ENCODE measurements at regions not wholly inside any gene's neighbourhood (a gene's known extent, or its start where the extent isn't known, plus 50 kb on each side); places are given as distances from the start of the nearest gene placed in this dataset.

DNA sequence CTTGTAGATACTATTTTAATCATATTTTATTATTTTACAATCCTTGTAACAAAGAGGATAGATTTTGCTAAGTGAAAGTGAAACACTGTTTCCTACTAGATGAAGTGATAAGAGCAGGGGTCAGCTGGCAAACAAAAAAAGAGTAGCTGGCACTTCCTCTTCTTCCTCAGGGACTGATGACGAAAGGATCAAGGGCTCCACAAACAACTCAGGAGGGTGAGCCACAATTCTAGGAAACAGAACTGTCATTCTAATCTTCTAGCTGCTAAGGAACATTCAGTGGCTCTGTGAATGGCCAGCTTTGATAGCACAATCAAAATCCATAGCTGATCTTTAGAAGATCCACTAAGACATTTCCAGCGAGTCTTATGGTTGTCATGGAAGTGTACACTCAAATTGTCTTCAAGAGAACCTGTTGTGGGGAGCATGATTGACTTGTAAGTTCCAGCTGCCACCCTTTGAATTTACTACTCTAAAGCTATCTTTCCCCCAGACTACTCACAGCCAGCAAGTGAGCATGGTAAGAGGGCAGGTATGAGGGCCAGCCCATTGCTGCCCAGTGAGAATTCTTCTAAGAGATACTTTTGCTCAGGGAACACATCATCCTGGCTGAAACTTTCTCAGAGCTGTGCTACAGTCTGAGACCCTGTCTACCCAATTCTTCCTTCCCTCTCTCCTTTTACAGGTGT lies 275.7 kb upstream of the RASGEF1B start:
- peaks cover 7% of the 10 kb centered on the region for H3K4me1 ChIP-seq
- no peaks in the 10 kb centered on the region for H3K36me3 ChIP-seq (ENCODE audit: control insufficient read depth, insufficient read depth, low read length)
- no TSS peak for BruUV-seq (replicated peaks)
- peaks cover 22% of the 10 kb centered on the region for H3K4me1 Mint-ChIP-seq (ENCODE audit: low read depth, unreplicated experiment)
- no peaks in the 10 kb centered on the region for H3K36me3 Mint-ChIP-seq (ENCODE audit: insufficient read depth, unreplicated experiment)
- no peak for DNase-seq
- H3K27me3 ChIP-seq (replicated peaks; ENCODE audit: control insufficient read depth, insufficient read depth, low read length), result no peaks in the 10 kb centered on the region
- no peaks in the 10 kb centered on the region for H3K27me3 Mint-ChIP-seq (ENCODE audit: insufficient read depth, unreplicated experiment)
- intact Hi-C loops (cut with micrococcal nuclease; ENCODE audit: unreplicated experiment), result loop anchor here (2.0 kb wide), 1 partner anchor 13 kb away; no protein-coding TSS in a partner anchor
- no peak overlapping the region for H3K27ac Mint-ChIP-seq (ENCODE audit: unreplicated experiment)
- H3K9me3 ChIP-seq, result no peaks in the 10 kb centered on the region
- H3K4me3 Mint-ChIP-seq (ENCODE audit: unreplicated experiment), result no peak overlapping the region
- H3K4me3 ChIP-seq (ENCODE audit: low read depth, low read length), result no peak overlapping the region
- H3K9me3 Mint-ChIP-seq (ENCODE audit: unreplicated experiment), result no peaks in the 10 kb centered on the region
- ChIA-PET CTCF (no interaction called here), POLR2A (no interaction called here)
- TF ChIP-seq, protein P1, sequence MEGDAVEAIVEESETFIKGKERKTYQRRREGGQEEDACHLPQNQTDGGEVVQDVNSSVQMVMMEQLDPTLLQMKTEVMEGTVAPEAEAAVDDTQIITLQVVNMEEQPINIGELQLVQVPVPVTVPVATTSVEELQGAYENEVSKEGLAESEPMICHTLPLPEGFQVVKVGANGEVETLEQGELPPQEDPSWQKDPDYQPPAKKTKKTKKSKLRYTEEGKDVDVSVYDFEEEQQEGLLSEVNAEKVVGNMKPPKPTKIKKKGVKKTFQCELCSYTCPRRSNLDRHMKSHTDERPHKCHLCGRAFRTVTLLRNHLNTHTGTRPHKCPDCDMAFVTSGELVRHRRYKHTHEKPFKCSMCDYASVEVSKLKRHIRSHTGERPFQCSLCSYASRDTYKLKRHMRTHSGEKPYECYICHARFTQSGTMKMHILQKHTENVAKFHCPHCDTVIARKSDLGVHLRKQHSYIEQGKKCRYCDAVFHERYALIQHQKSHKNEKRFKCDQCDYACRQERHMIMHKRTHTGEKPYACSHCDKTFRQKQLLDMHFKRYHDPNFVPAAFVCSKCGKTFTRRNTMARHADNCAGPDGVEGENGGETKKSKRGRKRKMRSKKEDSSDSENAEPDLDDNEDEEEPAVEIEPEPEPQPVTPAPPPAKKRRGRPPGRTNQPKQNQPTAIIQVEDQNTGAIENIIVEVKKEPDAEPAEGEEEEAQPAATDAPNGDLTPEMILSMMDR (IDR thresholded peaks at IDR 0.05; ENCODE audit: insufficient read depth in 1 of 2, low read depth in 1 of 2, low read length in 1 of 2, severe bottlenecking in 1 of 2, unreplicated experiment in 1 of 2), result no peak

DNA sequence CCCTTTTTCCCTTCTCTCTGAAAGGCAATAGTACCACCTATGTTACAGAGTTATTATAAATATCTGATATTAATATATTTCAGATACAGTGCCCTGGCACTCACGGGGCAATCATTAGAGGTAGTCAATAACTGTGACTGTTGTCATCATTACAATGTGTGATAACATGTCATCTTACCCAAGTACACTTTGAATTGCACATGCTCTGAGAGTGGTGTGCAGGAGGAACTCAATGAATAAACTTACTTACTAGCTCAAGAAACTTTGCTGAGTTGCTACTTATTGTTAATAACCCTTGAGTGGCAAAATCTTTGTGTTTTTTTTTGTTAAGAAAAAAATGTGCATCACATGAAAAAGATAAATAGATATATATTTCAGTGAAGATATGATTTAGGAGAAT lies 275.1 kb upstream of the RASGEF1B start:
- Mint-ChIP-seq H3K36me3 (ENCODE audit: insufficient read depth, unreplicated experiment) (no peaks in the 10 kb centered on the region), H3K27me3 (ENCODE audit: insufficient read depth, unreplicated experiment) (no peaks in the 10 kb centered on the region), H3K27ac (ENCODE audit: unreplicated experiment) (no peak overlapping the region), H3K4me1 (ENCODE audit: low read depth, unreplicated experiment) (peaks cover 22% of the 10 kb centered on the region), H3K4me3 (ENCODE audit: unreplicated experiment) (no peak overlapping the region), H3K9me3 (ENCODE audit: unreplicated experiment) (no peaks in the 10 kb centered on the region)
- Histone ChIP-seq H3K27me3 (replicated peaks; ENCODE audit: control insufficient read depth, insufficient read depth, low read length) (no peaks in the 10 kb centered on the region), H3K9me3 (no peaks in the 10 kb centered on the region), H3K4me3 (ENCODE audit: low read depth, low read length) (no peak overlapping the region), H3K36me3 (ENCODE audit: control insufficient read depth, insufficient read depth, low read length) (no peaks in the 10 kb centered on the region), H3K4me1 (peaks cover 7% of the 10 kb centered on the region)
- no peak for DNase-seq
- POLR2A ChIA-PET, result no interaction called here
- BruUV-seq (replicated peaks), result no TSS peak
- CTCF ChIA-PET, result no interaction called here
- intact Hi-C loops (cut with micrococcal nuclease; ENCODE audit: unreplicated experiment), result loop anchor here (2.0 kb wide), 1 partner anchor 14 kb away; no protein-coding TSS in a partner anchor
- TF ChIP-seq, protein P1 (IDR thresholded peaks at IDR 0.05; ENCODE audit: insufficient read depth in 1 of 2, low read depth in 1 of 2, low read length in 1 of 2, severe bottlenecking in 1 of 2, unreplicated experiment in 1 of 2), result no peak

DNA sequence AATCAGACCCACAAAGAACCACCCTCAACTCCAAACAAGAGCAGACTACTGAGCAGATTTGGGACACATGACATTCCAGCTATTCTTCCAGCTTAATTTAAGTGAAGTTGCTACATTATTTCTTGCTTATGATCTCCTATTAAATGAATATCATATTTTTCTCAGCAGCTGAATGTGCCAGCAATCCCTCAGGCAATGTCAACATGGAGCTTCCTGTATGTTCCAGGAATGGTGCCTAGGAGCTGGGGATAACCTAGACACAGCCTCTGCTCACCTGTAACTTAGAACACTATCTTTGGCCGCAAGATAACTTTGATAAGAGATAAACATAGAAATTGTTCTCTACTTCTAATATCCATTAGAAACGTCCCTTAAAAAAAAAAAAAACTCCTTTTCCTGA lies 274.4 kb upstream of the RASGEF1B start:
- H3K4me1 ChIP-seq, result peaks cover 7% of the 10 kb centered on the region
- Mint-ChIP-seq H3K36me3 (ENCODE audit: insufficient read depth, unreplicated experiment) (no peaks in the 10 kb centered on the region), H3K27me3 (ENCODE audit: insufficient read depth, unreplicated experiment) (no peaks in the 10 kb centered on the region), H3K9me3 (ENCODE audit: unreplicated experiment) (no peaks in the 10 kb centered on the region), H3K4me1 (ENCODE audit: low read depth, unreplicated experiment) (peaks cover 22% of the 10 kb centered on the region), H3K27ac (ENCODE audit: unreplicated experiment) (no peak overlapping the region), H3K4me3 (ENCODE audit: unreplicated experiment) (no peak overlapping the region)
- intact Hi-C loops (cut with micrococcal nuclease; ENCODE audit: unreplicated experiment), result loop anchor here (2.0 kb wide), 1 partner anchor 15 kb away; no protein-coding TSS in a partner anchor
- H3K4me3 ChIP-seq (ENCODE audit: low read depth, low read length), result no peak overlapping the region
- H3K36me3 ChIP-seq (ENCODE audit: control insufficient read depth, insufficient read depth, low read length), result no peaks in the 10 kb centered on the region
- no TSS peak for BruUV-seq (replicated peaks)
- TF ChIP-seq, protein P1 (IDR thresholded peaks at IDR 0.05; ENCODE audit: insufficient read depth in 1 of 2, low read depth in 1 of 2, low read length in 1 of 2, severe bottlenecking in 1 of 2, unreplicated experiment in 1 of 2), result no peak
- CTCF ChIA-PET, result no interaction called here
- H3K9me3 ChIP-seq, result no peaks in the 10 kb centered on the region
- DNase-seq, result no peak
- POLR2A ChIA-PET, result no interaction called here
- no peaks in the 10 kb centered on the region for H3K27me3 ChIP-seq (replicated peaks; ENCODE audit: control insufficient read depth, insufficient read depth, low read length)

All from Caco-2 (cell line).